ENCODE measurements at regions not wholly inside any gene's neighbourhood (a gene's known extent, or its start where the extent isn't known, plus 50 kb on each side); places are given as distances from the start of the nearest gene placed in this dataset.

DNA sequence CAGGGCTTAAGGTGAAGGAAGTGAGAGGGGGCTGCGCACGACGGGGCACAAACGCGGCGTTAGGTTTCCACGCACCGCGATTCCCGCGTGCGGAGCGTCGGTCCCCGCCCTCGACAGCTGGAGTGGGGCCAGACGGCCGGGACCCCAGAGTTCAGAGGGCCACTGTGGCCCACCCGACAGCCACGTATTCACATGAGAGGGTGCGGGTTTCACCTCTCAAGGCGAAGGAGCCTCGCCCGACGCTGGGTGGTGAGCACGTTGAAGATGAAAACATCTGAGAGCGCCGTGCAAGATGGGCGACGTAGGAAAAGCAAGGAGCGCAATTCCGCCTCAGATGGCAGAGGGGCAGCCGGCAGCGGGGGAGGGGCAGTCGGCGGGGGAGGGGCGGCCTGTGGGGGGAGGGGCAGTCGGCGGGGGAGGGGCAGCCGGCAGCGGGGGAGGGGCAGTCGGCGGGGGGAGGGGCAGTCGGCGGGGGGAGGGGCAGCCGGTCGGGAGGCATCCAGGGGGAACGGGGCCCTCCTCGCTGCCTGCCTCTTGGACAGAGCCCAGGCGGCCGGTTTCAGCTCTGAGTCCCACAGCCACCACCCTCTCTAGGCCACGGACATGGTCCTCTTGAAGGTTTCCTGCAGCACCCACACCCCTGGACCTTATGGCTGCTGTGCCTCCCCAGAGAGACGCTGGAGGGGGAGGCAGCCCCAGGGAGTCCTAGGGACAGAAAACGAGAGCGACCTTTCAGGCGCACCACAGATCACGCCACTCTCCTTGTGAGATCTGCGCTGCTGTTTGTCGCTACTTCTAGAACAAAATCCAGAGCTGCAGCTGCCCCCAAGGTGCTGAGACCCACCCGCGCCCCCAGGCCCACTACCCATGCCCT is 113.7 kb downstream of the DLL1 start:
- peak; percentile 56 for DNase-seq

- peak; percentile 71 for DNase-seq
Measured at GRCh38 chr6:170176136-170176897, 114.6 kb downstream of the DLL1 start.

GRCh38 chr6:170175644-170176135 is 115.2 kb downstream of the DLL1 start:
- no peak for DNase-seq

- DNase-seq = no peak
Measured at GRCh38 chr6:170174771-170175643, 115.9 kb downstream of the DLL1 start.

DNA sequence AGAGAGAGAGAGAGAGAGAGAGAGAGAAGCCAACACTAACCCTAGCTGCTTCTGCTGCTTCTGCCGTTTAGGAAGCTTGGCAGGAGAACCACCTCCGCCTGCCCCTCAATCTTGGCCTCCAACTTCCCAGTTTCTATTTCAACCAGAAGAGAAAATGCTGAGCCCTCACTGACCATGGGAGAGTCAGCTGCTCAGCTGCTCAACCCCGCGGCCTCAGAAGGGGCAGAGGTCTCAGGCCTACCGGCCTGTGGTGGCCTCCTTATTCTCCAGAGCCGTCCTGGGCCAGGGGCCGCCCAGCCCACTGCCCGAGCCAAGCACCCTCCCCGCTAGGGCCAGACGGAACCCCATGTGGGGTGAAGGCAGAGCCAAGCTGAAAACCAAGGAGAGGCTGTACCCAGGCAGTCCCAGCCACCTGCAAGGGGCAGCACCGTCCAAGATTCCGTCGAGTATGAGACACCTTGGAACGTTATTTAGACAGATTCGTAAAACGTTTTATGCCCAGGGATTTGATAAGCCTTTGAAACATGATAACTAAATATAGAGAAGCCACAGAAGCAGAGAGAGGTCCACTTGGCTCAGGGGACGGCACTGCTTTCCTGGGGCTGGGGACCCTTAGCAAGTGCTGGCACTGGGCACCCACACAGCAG is 116.6 kb downstream of the DLL1 start:
- no peak for DNase-seq

DNA sequence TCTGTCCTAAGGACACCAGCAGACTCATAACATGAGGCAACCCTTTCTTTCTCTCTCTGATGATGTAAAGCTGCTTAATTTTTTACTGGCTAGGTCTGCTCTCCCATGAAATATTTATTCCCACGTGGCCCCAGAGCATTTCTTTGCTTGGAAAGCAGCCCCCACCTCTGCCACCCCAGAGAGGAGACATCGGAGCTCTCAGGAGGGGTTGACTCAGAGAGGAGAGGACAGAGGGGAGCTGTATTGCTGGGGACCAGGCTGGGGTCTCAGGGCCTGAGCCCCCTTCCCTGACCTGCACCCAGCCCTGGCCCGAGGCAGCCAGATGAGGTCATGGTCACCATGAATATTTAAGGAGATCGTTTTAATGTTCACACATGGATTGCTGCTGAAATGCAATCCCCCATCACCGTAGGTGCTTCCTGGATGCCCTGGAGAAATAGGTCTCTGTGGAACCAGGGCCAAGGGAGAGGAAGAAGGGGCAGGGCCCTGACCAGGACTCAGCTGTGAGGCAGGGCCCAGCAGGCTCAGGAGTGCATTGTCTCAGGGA is 117.5 kb downstream of the DLL1 start:
- peak; percentile 63 for DNase-seq

DNA sequence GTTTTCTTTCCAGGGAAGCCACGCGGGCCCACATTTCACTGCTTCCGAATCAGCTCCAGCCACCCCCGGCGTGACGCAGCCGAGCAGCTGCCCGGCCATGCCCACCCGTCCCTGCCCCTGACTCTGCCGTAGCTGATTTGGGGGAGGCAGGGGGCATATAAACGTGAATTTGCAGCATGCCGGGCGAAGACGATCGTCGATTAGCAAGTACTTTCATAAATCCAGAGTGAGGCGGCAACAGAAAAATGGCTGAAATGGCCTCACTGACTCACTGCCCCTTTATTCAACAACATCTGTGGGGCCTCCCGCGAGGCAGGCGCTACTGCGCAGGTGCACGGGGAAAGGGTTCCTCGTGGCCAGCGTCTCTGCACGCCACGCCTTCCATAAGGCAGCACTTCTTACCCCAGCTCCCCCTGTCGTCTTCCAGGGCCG is 118.0 kb downstream of the DLL1 start:
- no peak for DNase-seq

DNA sequence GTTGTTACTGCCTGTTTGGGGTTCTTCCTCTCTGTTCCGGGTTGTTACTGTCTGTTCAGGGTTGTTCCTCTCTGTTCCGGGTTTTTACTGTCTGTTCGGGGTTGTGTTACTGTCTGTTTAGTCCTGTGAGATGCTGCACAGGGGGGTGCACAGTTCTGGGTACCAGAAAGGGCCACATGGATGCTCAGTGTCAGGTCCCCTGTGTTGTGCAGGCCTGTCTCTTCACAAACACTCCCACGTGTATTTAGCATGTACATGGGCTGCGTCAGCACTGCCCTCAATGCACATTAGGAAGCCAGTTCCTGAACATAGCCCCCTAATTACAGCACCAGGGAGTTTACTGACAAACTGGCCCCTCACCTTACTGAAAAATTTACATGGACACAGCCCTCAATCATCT is 118.5 kb downstream of the DLL1 start:
- DNase-seq = no peak

- DNase-seq = no peak
Measured at GRCh38 chr6:170167657-170168159, 123.2 kb downstream of the DLL1 start.

DNA sequence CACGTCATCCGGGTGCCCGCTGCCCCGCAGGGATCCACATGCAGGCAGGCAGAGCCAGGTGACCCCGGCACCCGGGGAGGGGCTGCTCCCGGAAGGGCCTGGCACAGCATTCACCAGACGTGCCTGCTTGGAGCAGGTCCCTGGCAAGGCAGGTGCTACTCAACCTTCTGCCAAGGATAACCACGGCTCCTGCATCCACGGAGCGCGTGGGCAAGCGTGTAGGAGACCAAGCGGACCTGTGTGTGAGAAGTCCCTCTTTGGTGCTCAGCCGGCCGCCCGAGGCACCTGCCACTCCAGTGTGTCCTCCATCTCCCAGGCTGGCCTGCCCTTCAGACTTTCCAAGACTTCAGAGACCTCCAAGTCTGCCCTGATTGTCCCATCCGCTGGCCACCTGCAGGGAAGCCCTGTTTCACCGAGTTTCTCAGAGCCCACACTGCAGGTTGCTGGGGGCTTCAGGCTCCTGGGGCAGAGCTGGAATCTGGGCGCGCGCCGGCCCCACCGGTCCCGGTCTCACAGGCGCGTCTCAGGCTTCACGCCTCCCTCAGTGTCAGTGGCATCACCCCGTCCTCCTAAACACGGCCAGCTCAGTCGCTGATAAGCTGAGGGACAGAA is 124.3 kb downstream of the DLL1 start:
- no peak for DNase-seq

DNA sequence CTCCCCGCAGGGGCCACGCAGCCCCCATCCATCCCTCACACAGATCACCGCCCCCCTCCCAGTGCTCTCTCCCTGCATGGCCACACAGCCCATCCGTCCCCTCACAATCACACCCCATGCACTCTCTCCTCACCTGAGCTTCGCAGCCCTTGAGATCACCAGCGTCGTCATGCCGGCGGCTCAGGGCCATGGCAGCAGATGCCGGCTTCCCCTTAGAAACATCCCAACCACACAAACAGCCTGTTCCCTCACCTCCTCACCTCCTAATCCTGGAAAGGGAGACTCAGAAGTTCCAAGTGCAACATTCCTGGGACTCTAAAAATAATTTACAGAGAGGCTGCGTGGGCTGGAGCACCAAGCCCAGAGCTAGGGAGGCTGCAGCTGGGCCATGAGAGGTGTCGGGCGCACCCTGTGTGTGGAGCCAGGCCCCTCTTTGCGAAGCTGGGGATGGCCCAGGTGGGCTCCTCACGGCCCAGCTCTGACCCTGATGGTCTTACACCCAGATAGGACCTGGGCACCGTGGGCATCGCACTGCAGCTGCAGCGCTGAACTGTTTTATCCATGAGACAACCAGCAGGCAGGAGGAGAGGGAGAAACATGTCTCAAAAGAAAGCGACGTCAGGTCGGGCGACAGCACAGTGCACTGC is 125.3 kb downstream of the DLL1 start:
- DNase-seq = no peak

DNA sequence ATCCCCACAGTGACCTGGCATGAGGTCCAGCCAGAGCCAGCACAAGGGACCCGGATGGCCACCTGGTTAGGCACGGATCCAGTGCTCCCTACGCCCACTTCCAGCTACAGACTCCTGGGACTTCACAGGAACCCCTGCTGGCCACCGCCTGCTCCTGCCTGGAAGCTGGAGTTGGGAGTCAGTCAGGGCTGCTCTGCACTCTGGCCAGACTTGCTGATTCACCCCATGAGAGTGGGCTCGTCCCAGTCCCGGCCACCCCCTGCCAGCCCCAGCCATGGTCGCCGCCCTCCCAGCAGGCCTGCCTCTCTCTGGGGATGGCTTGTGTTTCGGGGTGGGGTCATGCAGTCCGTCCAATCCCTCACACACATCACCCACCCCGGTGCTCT is 125.8 kb downstream of the DLL1 start:
- DNase-seq = no peak

DNA sequence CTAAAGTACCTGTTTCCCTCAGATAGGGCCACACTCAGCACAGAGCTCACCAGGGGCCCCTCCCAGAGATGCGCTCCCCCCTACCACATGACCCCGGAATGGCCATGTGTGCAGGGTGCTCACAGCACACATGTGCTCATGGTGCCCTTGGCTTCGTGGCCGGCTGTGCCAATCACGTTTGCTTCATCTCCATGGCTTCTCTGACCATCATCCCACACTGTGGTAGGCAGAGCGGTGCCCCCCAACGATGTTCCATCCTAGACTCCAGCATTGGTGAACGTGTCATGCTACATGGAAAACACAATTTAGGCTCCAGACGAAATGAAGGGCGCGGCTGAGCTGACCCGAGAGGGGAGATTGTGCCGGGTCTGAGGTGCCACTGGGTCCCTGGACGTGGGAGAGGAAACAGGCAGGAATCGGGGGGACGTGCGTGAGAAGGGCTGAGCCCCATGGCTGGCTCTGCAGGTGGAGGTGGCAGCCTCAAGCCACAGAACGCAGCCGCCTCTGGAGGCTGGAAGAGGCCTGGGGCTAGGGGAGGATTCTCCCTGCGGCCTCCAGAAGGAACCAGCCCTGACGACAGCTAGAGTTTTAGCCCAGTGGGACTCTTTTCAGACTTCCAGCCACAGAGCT is 126.5 kb downstream of the DLL1 start:
- DNase-seq = no peak

DNA sequence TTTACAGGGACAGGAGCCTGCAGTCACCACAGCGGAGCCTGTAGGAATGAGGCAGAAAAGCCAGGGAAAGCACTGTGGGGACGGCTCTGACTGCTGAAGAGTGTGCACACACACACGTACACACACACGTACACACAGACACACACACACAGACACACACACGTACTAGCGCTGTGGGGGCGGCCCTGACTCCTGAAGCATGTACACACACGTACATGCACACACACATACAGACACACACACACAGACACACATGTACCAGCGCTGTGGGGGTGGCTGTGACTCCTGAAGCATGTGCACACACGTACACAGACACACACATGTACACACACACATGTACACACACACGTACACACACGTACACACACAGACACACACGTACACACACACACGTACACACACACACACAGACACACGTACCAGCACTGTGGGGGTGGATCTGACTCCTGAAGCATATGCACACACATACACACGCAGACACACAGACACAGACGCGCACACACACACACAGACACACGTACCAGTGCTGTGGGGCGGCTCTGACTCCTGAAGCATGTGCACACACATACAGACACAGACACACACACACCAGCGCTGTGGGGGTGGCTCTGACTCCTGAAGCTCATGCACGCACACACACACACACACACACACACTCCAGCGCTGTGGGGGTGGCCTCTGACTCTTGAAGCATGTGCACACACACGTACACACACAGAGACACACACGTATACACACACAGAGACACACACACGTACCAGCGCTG is 127.3 kb downstream of the DLL1 start:
- DNase-seq = no peak

- DNase-seq = no peak
Measured at GRCh38 chr6:170162775-170163404, 128.0 kb downstream of the DLL1 start.

DNA sequence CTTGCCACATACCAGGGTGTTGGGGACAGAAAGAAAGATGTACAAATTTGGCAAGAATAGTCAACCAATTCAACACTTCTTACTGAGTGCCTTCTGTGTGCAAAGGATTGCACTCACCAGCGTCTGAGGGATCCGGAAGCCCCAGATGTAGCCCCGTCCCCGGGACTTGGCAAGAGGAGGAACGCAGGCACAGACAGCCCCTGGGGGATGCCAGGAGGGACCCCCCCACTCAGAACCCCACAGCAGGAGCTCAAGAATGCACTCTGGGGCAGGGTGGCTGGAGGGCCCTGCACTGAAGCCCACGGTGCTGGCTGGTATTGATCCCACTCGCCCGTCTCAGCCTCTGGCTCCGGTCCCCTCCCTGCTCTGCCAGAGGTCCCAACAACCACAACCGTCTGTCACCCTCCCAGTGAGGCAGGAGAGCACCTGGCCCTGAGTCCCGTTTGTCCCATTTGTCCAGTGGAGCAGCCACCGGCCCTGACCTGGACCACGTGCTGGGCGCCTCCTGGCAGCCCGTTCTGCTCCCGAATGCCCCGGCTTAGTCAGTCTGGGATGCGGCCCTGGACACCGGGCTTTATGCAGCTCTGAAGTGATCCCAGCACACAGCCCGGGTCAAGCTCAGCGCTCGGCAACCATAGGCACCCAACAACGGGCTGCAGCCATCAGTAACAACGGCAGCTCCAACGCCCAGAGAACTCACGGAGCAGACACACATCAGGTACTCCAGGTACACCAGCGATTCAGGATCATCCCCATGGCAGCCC is 128.7 kb downstream of the DLL1 start:
- DNase-seq = no peak

- DNase-seq = no peak
Measured at GRCh38 chr6:170160628-170161611, 130.0 kb downstream of the DLL1 start.

Data from eye (tissue), 1 donor.